AG09309 (cell line): ENCODE measurements at regions not wholly inside any gene's neighbourhood (a gene's known extent, or its start where the extent isn't known, plus 50 kb on each side); places are given as distances from the start of the nearest gene placed in this dataset.

Experiments used
- DNase-seq: peaks from one replicate; pipeline ENCODE4 v3.0.0-alpha.2; 2010; ENCODE audit warnings: low read depth
- H3K4me3 ChIP-seq: 2 replicates; pipeline ENCODE4 v1.5.1; 2011; ENCODE audit warnings: mild to moderate bottlenecking, low read depth, low read length, moderate library complexity; ENCODE audit not compliant: control insufficient read depth
- CTCF ChIP-seq: IDR thresholded peaks from 2 replicates; pipeline ENCODE4 v1.5.1; 2011; ENCODE audit warnings: mild to moderate bottlenecking, low read depth, low read length, inconsistent platforms; ENCODE audit not compliant: insufficient read depth, control insufficient read depth; ENCODE audit errors: missing control alignments

GRCh38 chr1:55400508-55400907 is 185.3 kb upstream of the USP24 start:
- TF ChIP-seq CTCF, result no peak
- no peak overlapping the region for H3K4me3 ChIP-seq
- peak; percentile 52 for DNase-seq

GRCh38 chr1:55399346-55399745 is 184.2 kb upstream of the USP24 start:
- no peak for TF ChIP-seq CTCF
- H3K4me3 ChIP-seq, result no peak overlapping the region
- DNase-seq, result no peak

- no peak for DNase-seq
- no peak overlapping the region for H3K4me3 ChIP-seq
- TF ChIP-seq CTCF, result no peak
Measured at GRCh38 chr1:55396381-55396891, 181.3 kb upstream of the USP24 start.

GRCh38 chr1:55388960-55389359 is 173.8 kb upstream of the USP24 start:
- no peak for TF ChIP-seq CTCF
- DNase-seq, result no peak
- H3K4me3 ChIP-seq, result no peak overlapping the region

- no peak for DNase-seq
- no peak overlapping the region for H3K4me3 ChIP-seq
- TF ChIP-seq CTCF, result no peak
Measured at GRCh38 chr1:55387145-55387544, 172.0 kb upstream of the USP24 start.

- no peak overlapping the region for H3K4me3 ChIP-seq
- TF ChIP-seq CTCF, result no peak
- DNase-seq, result no peak
Measured at GRCh38 chr1:55386456-55386855, 171.3 kb upstream of the USP24 start.
